ENCODE measurements at regions not wholly inside any gene's neighbourhood (a gene's known extent, or its start where the extent isn't known, plus 50 kb on each side); places are given as distances from the start of the nearest gene placed in this dataset.
"Not testable (repeated sequence)": the region's sequence is repeated elsewhere in the genome, so short reads cannot be mapped to it uniquely, and the experiment has no call there.

DNA sequence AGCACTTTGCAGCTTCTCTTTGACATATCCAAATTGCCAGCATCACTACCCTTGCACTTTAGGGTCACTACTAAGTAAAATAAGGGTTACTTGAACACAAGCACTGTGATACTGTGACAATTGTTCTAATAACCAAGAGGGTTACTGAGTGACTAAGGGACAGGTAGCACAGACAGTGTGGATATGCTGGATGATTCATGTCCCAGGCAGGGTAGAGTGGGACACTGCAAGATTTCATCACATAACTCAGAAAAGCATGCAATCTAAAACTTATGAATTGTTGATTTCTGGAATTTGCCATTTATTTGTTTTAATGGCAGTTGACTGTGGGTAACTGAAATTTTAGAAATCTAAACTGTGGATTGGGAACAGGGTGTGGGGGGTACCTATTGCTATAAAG is 218.8 kb downstream of the KITLG start:
- H3K27me3 Mint-ChIP-seq: peaks cover 4% of the 10 kb centered on the region
- H3K9me3 Mint-ChIP-seq (ENCODE audit: low read depth): peaks cover 6% of the 10 kb centered on the region

DNA sequence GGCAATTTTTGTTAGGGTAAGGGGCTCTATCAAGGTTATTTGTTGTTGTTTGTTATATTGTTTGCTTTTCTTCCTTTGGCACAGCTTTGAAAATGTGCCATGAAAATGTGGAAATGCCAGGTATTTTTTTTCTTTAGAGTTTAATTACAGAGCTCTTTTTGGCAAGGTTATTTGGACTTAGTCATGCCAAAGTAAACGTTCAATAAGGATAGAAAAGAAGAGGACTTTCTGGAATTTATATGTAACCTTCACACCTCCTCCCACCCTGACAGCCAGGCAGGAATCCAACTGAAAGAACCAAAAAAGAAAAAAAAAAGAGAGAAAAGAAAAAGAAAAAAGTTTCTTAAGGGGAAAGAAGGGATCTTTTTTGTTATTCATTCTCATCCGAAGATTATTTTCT is 217.8 kb downstream of the KITLG start:
- DNase-seq (ENCODE audit: low spot score, unreplicated experiment): no peak
- Mint-ChIP-seq H3K27me3 (peaks cover 4% of the 10 kb centered on the region), H3K4me3 (ENCODE audit: low read depth) (no peak overlapping the region), H3K4me1 (ENCODE audit: low read depth) (peaks cover 3% of the 10 kb centered on the region), H3K27ac (no peak overlapping the region), H3K36me3 (ENCODE audit: insufficient read depth) (no peaks in the 10 kb centered on the region), H3K9me3 (ENCODE audit: low read depth) (peaks cover 6% of the 10 kb centered on the region)
- TF ChIP-seq, protein P1, sequence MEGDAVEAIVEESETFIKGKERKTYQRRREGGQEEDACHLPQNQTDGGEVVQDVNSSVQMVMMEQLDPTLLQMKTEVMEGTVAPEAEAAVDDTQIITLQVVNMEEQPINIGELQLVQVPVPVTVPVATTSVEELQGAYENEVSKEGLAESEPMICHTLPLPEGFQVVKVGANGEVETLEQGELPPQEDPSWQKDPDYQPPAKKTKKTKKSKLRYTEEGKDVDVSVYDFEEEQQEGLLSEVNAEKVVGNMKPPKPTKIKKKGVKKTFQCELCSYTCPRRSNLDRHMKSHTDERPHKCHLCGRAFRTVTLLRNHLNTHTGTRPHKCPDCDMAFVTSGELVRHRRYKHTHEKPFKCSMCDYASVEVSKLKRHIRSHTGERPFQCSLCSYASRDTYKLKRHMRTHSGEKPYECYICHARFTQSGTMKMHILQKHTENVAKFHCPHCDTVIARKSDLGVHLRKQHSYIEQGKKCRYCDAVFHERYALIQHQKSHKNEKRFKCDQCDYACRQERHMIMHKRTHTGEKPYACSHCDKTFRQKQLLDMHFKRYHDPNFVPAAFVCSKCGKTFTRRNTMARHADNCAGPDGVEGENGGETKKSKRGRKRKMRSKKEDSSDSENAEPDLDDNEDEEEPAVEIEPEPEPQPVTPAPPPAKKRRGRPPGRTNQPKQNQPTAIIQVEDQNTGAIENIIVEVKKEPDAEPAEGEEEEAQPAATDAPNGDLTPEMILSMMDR (IDR thresholded peaks at IDR 0.05; ENCODE audit: unreplicated experiment): no peak

More for the DNA sequence above, 218.8 kb downstream of the KITLG start:
- Mint-ChIP-seq H3K36me3 (ENCODE audit: insufficient read depth) (no peaks in the 10 kb centered on the region), H3K4me3 (ENCODE audit: low read depth) (no peak overlapping the region), H3K27ac (no peak overlapping the region), H3K4me1 (ENCODE audit: low read depth) (peaks cover 3% of the 10 kb centered on the region)
- no peak for DNase-seq (ENCODE audit: low spot score, unreplicated experiment)
- TF ChIP-seq, protein P1 (IDR thresholded peaks at IDR 0.05; ENCODE audit: unreplicated experiment): no peak

DNA sequence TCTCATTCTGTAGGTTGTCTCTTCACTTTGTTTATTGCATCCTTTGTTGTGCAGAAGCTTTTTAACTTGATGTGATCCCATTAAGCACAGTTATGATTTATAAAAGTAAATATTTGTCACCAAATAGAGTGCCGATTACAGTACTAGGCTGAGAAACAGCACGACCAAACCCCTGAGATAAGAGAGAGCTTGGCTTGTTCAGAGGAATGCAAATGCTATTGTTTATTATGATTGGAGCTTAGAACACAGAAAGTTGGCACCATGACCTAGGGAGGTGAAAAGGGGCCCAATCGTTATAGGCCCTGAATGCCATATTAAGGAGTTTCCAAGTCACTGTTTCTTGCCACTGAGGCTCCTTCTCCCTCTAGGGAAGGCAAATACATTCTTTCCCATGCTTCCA is 214.9 kb downstream of the KITLG start:
- TF ChIP-seq, protein P1 (IDR thresholded peaks at IDR 0.05; ENCODE audit: unreplicated experiment): no peak
- Mint-ChIP-seq H3K27me3 (peaks cover 11% of the 10 kb centered on the region), H3K4me3 (ENCODE audit: low read depth) (no peak overlapping the region), H3K36me3 (ENCODE audit: insufficient read depth) (no peaks in the 10 kb centered on the region), H3K27ac (no peak overlapping the region), H3K4me1 (ENCODE audit: low read depth) (peaks cover 3% of the 10 kb centered on the region), H3K9me3 (ENCODE audit: low read depth) (peaks cover 6% of the 10 kb centered on the region)
- DNase-seq (ENCODE audit: low spot score, unreplicated experiment): no peak

DNA sequence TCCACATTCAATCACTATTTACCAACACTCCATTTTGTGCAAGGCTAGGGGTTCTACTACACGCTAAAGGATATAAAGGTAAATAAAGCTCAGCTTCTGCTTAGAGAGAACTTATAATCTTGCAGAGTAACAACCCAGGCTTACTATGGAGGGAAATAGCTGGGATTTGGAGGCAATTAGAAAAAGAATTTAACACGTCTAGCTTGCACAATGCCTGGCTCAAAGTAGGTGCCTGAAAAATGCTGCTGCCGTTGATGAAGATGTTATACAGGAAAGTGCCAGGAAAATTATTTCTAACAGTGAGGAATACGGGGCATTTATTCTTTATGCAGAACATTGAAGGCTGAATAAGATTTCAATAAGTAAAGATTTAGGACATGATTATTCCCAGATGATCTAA is 214.2 kb downstream of the KITLG start:
- H3K27me3 Mint-ChIP-seq: peaks cover 11% of the 10 kb centered on the region
- H3K27ac Mint-ChIP-seq: no peak overlapping the region
- TF ChIP-seq, protein P1 (IDR thresholded peaks at IDR 0.05; ENCODE audit: unreplicated experiment): no peak
- peaks cover 3% of the 10 kb centered on the region for H3K4me1 Mint-ChIP-seq (ENCODE audit: low read depth)
- H3K36me3 Mint-ChIP-seq (ENCODE audit: insufficient read depth): no peaks in the 10 kb centered on the region
- peaks cover 6% of the 10 kb centered on the region for H3K9me3 Mint-ChIP-seq (ENCODE audit: low read depth)
- no peak overlapping the region for H3K4me3 Mint-ChIP-seq (ENCODE audit: low read depth)
- no peak for DNase-seq (ENCODE audit: low spot score, unreplicated experiment)

DNA sequence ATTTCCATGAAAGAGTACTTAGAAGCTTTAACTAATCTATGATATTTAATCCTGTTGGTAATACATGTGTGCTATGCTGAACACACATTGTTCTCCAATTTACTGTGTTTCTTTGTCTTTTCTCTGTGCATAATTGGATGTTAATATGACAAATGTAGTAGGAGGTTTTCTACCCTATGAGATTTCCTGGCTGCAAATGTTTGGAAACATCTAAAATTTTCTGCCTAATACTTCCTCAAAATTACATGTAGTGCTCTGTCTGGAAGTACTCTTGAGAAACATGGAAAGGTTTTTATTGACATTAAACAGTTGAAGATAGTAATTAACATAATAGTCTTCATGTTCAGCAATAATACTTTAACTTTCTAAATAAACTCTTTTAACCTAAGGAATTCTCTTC is 213.0 kb downstream of the KITLG start:
- H3K9me3 Mint-ChIP-seq (ENCODE audit: low read depth): no peaks in the 10 kb centered on the region
- no peak overlapping the region for H3K4me3 Mint-ChIP-seq (ENCODE audit: low read depth)
- no peak for DNase-seq (ENCODE audit: low spot score, unreplicated experiment)
- H3K4me1 Mint-ChIP-seq (ENCODE audit: low read depth): peaks cover 3% of the 10 kb centered on the region
- TF ChIP-seq, protein P1 (IDR thresholded peaks at IDR 0.05; ENCODE audit: unreplicated experiment): no peak
- no peaks in the 10 kb centered on the region for H3K36me3 Mint-ChIP-seq (ENCODE audit: insufficient read depth)
- H3K27me3 Mint-ChIP-seq: peaks cover 11% of the 10 kb centered on the region
- no peak overlapping the region for H3K27ac Mint-ChIP-seq

DNA sequence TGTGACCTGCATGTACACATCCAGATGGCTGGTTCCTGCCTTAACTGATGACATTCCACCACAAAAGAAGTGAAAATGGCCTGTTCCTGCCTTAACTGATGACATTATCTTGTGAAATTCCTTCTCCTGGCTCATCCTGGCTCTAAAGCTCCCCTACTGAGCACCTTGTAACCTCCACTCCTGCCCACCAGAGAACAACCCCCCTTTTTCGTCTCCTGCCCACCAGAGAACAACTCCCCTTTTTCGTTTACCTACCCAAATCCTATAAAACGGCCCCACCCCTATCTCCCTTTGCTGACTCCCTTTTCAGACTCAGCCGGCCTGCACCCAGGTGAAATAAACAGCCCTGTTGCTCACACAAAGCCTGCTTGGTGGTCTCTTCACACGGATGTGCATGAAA is 212.2 kb downstream of the KITLG start:
- H3K4me3 Mint-ChIP-seq (ENCODE audit: low read depth); H3K27ac Mint-ChIP-seq; H3K9me3 Mint-ChIP-seq (ENCODE audit: low read depth); H3K4me1 Mint-ChIP-seq (ENCODE audit: low read depth); H3K36me3 Mint-ChIP-seq (ENCODE audit: insufficient read depth); DNase-seq (ENCODE audit: low spot score, unreplicated experiment): not testable (repeated sequence)
- H3K27me3 Mint-ChIP-seq: peaks cover 11% of the 10 kb centered on the region
